GM18505 (cell line): ENCODE measurements at regions not wholly inside any gene's neighbourhood (a gene's known extent, or its start where the extent isn't known, plus 50 kb on each side); places are given as distances from the start of the nearest gene placed in this dataset.

Experiments used
- ATAC-seq: cut with Tn5 transposase; IDR thresholded peaks from one replicate; pipeline ENCODE4 v1.9.1; 2021; ENCODE audit not compliant: unreplicated experiment
- POLR2A ChIP-seq: IDR thresholded peaks from 4 replicates; pipeline ENCODE4 v1.6.1; 2011; ENCODE audit warnings: borderline replicate concordance; ENCODE audit not compliant: insufficient read depth, insufficient read length; ENCODE audit errors: extremely low read depth

DNA sequence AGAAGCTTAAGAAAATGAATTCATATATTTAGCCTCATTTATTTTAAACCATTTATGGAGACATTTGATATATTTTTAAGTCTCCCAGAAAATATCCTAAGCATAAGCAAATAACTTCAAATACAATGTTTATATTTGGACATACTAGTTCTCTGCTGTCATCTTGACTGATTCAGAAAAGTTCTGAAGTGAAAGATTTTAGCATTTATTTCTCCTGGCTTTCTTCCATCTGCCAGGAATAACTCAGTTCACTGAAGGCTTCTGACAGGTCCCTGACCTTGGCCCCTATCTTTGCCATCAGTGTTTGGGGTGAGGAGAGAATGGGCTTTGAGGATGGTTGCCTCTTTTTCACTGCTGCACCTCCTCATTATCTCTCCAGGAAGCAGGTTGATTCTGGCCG lies 115.7 kb downstream of the SLIT2 start:
- no peak for TF ChIP-seq POLR2A
- ATAC-seq, result no peak

DNA sequence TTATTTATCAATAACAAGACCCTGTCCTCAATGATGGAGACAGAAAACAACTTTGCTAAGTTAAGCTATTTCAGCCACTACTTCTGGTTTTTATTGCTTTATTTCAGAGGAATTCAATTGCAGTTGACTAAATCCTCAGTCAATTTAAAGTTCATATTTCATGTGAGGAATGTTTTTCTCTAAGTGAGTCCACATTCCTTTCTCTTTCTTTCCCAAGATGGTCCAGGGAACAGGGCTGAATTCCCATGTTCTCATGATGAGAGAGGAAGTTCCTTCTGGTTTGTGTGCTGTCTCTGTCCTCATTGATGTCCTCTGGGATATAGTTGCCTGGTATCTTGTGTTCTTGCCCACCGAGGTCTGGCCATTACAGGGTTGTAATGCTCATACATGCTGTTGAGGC lies 117.2 kb downstream of the SLIT2 start:
- ATAC-seq, result no peak
- TF ChIP-seq POLR2A, result no peak

DNA sequence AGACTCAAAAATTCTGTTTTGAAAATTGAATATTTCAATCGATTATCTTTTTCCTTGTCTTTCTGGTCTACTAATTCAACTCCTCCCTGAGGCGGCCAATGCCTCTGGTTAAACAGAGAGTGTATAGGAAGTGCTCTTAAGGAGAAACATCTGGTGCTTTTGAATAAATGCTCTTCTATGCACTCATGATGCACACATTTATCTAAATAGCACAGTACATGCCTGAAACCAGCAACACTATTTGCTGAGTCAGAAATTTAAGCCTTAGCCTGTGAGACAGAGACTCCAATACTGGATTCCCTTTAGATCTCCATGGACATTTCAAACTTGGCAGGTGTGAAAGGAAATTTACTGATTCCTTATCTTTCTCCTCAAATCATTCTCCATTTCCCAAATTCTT lies 118.6 kb downstream of the SLIT2 start:
- no peak for TF ChIP-seq POLR2A
- no peak for ATAC-seq

DNA sequence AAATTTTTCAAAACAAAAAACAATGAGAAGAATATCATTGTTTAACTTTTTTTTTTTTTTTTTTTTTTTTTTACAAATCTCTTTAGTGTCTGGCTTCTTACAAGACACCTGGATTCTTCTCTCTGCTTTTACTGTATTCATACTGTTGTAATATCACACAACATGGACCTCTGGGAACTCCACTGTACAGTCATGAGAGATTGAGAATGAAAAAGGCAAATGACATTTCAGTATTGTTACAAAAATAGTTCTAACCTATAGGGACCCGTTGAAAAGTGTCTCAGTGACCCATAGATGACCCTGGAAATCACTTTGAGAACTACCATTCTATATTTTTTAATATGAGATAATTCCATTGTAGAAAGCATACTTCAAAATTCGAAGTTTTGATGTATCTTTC lies 124.4 kb downstream of the SLIT2 start:
- no peak for TF ChIP-seq POLR2A
- ATAC-seq, result no peak

DNA sequence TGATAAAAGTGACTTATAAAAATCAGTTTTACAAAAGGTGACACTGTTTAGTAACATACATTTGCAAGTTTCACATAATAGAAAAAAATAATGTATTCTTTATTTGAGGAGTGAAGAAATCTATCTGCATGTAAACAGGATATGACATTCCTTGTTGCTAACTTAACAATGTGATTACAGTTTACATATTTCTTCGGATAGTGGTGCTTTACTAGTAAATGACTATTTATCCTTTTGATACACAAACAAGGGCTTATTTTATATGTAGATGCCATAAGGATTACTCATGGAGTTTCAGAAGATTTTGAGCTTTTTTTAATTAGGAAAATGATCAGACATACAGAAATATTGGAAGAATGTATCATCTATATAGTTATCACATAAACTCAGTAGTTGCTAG lies 126.5 kb downstream of the SLIT2 start:
- no peak for ATAC-seq

DNA sequence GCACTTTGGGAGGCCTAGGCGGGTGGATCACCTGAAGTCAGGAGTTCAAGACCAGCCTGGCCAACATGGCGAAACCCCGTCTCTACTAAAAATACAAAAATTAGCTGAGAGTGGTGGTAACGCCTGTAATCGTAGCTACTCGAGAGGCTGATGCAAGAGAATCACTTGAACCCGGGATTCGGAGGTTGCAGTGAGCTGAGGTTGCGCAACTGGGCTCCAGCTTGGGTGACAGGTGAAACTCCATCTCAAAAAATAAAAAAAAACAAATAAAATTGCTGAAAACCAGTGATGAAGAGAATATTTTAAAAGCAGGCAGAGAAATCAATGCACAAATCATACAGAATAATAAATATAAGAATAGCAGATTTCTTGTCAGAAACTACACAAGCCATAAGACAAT lies 129.3 kb downstream of the SLIT2 start:
- no peak for TF ChIP-seq POLR2A
- no peak for ATAC-seq

More for the DNA sequence above, 126.5 kb downstream of the SLIT2 start:
- no peak for TF ChIP-seq POLR2A

DNA sequence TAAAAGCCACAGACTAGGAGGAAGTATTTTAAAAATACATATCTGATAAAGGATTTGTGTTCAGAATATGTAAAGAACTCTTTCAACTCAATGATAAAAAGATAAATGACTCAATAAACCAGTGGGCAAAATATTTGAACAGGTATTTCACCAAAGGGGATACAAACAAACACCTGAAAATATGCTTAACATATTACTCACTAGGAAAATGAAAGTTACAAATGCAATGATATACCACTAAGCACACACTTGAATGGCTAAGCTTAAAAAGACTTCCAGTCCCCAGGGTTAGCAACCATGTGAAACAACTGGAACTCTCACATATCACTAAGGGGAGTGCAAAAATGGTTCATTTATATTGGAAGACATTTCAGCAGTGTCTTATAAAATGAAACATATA lies 131.6 kb downstream of the SLIT2 start:
- TF ChIP-seq POLR2A, result no peak
- ATAC-seq, result no peak

DNA sequence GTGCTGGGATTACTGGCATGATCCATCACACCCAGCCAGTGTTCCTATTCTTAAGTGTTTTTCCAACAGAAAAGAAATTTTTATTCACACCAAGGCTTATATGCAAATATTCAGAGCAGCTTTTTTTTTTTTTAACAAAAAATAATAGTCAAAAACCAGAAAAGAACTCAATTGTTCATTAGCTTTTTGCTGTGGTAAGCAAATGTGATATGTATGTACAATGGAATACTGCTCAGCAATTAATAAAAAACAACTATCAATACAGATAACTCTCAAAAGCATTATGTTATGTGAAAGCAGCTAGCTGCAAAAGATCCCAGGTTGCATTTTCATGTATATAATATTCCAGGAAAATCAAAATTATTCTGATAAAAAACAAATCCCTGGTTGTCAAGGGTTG lies 132.3 kb downstream of the SLIT2 start:
- no peak for ATAC-seq
- TF ChIP-seq POLR2A, result no peak

DNA sequence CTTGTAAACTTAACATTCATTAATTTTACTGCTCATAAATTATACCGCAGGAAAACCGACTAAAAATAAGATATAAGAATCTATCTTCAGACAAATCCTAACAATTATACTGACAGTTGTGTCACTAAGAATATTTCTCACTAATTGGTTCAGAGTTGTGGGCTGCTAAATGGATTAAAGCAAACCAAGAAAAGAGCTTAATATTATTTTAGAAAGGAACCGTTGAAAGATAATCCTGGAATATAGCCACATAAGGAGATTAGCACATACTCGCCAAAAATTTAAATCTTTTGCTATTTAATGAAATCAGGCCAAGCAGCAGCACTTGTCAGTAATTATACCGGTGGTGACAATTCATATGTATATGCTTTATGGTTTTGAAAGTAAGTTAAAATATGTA lies 132.8 kb downstream of the SLIT2 start:
- TF ChIP-seq POLR2A, result no peak
- no peak for ATAC-seq

DNA sequence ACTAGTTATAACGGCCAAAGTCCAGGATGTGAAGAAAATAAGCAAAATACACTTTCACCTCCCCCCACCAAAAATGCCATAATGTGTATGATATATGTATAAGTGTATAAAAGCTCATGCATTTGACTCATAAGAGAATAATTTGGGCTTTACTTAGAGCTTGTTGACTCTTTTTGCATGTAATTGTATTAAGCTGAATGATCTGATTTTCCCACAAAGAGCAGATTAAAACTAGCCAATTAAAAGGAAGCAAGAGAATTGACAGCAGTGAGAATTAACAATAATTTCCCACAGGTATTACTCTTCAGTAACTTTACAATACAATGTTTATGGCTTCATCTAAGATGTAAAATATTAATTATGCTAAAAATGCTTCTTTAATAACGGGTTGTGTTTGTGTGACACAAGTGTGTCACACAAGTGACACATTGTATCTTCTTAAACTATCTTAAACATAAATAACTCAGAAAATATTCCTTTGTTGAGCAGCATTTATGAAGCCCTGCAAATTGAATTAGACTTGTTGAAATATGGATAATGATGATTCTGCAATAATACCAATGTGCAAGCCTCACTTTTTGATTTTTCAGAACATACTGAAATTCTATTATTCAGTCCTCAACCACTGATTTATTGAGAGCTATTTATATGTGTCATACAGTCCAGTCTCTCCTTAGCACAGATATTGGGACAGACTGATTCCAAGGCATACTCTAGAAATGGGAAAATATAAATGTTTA lies 134.5 kb downstream of the SLIT2 start:
- TF ChIP-seq POLR2A, result no peak
- ATAC-seq, result no peak

DNA sequence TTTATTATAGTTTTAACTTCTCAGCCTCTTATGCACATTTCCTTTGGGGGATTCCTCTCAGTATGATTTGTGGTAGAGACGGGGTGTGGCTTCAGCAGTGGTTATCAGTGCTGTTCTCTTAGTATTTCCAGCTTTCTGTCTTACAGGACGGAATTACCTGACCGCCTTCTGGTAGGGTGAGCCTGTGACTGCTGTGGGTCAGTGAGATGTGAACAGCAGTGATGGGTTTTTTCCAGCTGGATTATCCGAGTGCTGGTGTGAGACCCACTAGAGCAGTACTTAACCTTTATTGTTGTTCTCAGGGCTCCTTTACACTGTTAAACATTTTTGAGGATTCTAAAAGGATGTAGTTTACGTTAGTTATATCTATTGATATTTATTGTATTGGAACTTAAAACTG lies 135.2 kb downstream of the SLIT2 start:
- ATAC-seq, result no peak
- no peak for TF ChIP-seq POLR2A

DNA sequence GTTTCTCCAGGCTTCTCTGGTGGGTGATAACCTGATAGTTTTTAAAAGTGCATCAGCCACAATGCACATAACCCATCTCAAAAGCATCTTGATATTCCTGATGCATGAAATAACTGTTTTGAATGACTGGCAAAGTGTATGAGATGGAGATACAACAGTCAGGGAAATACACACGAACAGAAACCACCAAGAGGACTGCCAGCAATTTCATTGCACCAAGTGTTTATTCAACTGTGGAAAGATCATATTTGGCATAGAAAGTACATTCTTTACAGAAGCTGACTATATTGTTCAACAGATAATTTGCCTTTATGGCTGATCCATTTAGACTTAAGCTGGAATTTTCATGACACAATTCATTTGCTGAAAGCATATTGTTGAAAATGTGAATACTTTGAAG lies 139.5 kb downstream of the SLIT2 start:
- no peak for TF ChIP-seq POLR2A
- ATAC-seq, result no peak

DNA sequence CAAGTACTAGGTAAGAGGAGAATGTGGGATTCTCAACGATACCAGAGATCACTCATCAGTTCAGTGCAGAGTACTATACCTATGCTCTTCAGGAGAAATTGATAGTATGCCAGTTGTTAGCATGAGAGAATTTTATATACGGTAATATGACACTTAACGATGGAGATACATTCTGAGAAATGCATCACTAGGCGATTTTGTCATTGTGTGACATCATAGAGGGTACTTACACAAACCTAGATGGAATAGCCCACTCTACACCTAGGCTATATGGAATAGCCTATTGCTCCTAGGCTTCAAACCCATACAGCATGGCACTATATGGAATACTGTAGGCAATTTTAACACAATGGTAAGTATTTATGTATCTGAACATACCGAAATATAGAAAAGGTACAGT lies 140.2 kb downstream of the SLIT2 start:
- no peak for TF ChIP-seq POLR2A
- no peak for ATAC-seq

DNA sequence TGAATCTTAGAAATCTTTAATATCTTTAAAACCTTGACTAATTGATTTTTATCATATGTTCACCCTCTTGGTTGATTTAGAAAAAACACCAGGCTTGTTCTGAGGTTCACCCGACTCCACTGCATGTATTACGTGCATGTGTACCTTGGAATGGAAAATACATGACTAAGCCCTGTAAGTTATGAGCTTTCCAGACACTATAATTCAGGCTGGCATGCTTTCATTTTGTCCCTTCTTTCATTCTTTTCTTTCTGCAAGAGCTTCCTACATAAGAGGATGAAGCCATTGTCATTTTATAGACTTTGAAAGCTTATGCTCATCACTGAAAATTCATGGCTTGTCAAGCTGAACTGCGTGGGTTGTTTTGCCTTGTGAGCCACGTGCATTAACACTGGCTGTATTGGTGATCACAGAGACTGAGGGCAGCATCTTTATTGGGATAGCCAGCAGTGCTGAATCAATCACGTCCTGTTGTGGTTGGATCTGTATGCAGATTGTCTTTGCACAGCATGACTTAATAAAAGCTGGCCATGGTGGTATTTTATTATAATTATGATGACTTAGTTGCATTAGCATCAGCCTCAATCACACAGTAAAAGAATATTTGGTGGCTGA lies 141.9 kb downstream of the SLIT2 start:
- ATAC-seq, result no peak
- no peak for TF ChIP-seq POLR2A
